ENCODE measurements at regions not wholly inside any gene's neighbourhood (a gene's known extent, or its start where the extent isn't known, plus 50 kb on each side); places are given as distances from the start of the nearest gene placed in this dataset.

DNA sequence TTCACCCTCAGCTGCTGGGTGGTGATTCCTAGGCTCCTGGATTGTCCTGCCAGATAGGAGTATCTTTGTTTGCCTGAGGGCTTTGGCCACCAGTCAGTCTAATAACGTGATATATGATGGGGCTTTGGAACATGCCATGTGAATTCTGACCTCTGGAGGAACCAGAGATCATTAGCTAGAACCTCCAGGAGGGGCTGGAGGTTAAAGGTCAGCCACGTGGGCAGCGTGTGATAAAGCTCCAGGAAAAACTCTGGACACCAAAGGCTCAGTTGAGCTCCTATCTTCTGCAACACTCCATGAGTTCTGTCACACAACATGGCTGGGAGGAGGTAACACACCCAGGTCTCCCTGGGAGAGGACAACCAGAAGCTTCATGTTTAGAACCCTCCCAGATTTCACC lies 251.1 kb downstream of the DAD1 start:
- no peak for DNase-seq (ENCODE audit: low read depth in 2 of 2)

GRCh38 chr14:22337521-22337920 lies 251.5 kb downstream of the DAD1 start:
- no peak for DNase-seq (ENCODE audit: low read depth in 2 of 2)

DNA sequence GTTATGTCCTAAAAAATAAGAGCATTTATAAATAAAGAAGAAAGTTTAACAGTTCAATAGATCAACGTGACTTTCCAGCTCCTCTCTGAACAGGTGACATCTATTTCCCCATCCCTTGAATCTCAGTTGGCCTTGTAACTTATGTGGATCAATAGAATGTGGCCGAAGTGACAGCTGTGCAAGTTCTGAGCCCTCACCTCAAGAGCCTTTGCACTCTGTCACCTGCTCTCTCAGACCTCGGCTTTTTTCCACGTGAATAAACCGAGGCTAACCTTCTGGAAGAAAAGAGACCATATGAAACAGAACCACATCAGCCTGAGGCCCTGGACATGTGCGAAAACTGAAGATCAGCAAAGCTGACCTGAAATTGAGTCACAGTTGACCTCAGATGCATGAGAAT lies 253.0 kb downstream of the DAD1 start:
- DNase-seq (ENCODE audit: low read depth in 2 of 2): no peak

GRCh38 chr14:22334627-22335026 lies 254.4 kb downstream of the DAD1 start:
- DNase-seq (ENCODE audit: low read depth in 2 of 2): no peak

DNA sequence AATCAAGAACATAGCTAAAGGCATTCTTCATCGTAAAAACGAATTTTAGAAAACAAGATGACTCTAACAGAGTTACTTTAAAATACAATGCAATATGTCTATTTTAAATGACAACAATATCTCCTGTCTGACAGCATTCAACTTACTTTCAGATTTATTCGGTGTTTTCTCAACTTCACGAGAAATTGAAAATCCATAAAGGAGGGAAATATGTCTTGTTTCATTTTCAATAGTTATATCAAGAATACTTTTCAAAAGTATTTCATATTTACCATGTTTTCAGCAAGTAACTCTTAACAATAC lies 254.8 kb downstream of the DAD1 start:
- DNase-seq (ENCODE audit: low read depth in 2 of 2): no peak

DNA sequence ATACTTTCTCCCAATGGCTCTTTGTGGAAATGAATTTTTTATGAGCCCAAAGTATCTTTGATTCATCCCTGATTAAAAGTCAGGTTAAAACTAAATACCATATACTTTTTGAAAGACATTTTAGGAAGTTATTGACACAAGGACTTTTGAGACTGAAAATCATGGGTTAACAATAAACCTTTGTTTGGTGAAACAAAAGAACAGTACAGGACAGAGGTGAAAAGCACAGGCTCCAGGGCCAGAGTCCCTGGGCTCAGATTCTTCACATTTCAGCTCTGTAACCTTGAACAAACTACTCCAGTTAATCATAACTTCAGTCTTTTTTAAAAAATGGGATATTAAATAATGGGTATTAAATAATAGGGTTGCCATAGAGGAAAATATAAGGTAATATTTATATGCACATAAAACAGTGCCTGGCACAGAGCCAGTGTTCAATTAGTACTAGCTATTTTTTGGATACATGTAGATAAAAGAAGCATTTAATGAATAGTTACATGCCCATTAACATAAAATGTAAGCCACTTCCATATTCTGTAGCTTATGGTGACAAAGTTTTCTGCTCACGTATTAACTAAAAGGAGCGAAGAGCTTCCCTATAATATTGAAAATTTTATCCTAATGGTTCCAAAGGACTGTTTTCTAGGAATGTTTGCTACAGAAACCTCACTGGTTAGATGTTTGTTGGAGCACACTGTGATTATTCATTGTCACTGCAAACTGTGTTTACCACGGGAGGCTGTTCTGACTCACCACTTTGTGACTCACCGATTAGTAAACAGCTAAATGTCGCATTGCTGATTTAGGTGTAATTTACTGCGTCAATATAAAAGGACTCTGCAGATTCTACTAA lies 255.4 kb downstream of the DAD1 start:
- no peak for DNase-seq (ENCODE audit: low read depth in 2 of 2)

GRCh38 chr14:22332686-22333421 lies 256.2 kb downstream of the DAD1 start:
- DNase-seq (ENCODE audit: low read depth in 2 of 2): no peak

DNA sequence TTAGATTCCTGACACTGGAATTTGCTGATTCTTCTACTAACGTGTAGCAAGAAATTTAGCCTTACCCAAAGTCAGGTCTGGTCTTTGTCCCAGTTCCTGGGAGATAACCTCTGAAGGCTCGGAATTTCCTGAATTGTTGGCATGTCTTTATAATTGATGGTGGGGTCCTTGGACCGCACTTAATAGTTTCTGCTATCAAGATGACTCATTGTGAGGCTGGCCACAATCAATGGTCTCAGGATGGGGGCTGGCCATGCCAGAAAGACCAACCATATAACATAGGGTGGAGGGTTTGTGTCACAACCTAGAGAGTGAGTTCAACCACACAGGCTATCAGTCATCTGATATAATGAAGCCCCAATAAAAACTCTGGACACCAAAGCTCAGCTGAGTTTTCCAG lies 259.7 kb downstream of the DAD1 start:
- DNase-seq (ENCODE audit: low read depth in 2 of 2): no peak

GRCh38 chr14:22325676-22326400 lies 263.2 kb downstream of the DAD1 start:
- DNase-seq (ENCODE audit: low read depth in 2 of 2): no peak

GRCh38 chr14:22320362-22320750 lies 268.7 kb downstream of the DAD1 start:
- no peak for DNase-seq (ENCODE audit: low read depth in 2 of 2)

DNA sequence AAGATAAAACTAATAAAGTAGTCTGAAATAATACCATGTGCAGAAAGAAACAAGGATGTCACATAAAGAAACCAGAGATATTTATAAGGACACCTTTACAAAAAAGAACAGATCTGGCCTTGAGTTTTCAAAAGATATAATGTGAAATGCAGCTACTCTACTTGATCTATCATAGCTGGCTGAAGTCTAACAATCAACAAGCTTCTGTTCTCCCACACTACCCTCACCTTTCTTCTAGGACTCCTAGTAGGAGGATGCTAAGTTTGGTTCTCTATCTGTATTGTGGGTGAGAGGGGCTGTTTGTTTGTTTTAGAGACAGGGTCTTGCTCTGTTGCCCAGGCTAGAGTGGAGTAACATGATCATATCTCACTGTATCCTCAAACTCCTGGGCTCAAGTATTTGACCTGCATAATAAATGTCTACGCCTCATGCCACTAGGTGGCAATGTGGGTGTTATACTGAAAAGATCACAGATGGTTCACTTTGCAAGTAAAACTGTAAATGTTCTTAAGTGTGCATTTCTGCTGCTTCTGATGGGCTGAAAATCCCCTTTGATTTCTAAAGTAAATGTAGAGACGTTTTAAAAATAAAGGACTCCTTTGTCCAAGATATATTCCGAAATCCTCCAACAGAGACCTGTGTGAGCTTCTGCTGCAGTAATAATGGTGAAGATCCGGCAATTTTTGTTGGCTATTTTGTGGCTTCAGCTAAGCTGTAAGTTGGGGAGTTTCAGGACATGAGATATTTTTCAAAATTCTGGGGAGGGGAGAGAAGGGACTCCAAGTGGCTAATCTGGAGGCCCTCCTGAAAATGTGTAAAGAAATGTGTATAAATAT lies 269.3 kb downstream of the DAD1 start:
- no peak for DNase-seq (ENCODE audit: low read depth in 2 of 2)

GRCh38 chr14:22318951-22319350 lies 270.1 kb downstream of the DAD1 start:
- no peak for DNase-seq (ENCODE audit: low read depth in 2 of 2)

- no peak for DNase-seq (ENCODE audit: low read depth in 2 of 2)
Measured at GRCh38 chr14:22316473-22316872, 272.6 kb downstream of the DAD1 start.

- DNase-seq (ENCODE audit: low read depth in 2 of 2): no peak
Measured at GRCh38 chr14:22315336-22315735, 273.7 kb downstream of the DAD1 start.

DNA sequence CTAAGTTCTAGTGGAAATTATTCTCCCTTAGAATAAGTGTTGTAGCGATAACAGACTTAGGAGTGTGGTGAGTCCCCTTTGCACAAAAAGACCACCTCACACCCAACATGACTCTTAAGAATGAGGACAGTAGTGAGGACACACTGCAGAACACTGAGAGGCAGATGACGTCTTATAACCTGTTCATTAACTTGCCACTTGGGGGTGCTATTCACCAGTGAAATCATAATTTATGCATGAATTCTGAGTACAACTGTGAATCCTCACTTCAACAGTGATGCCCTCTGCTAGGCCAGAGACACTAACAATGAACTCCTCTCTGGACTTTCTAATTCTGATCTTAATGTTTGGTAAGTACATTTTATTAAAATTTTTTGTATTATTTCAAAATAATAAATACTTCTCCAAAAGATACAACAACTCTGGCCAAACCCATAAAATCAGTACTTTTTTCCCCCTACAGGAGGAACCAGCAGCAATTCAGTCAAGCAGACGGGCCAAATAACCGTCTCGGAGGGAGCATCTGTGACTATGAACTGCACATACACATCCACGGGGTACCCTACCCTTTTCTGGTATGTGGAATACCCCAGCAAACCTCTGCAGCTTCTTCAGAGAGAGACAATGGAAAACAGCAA lies 274.7 kb downstream of the DAD1 start:
- DNase-seq (ENCODE audit: low read depth in 2 of 2): no peak

DNA sequence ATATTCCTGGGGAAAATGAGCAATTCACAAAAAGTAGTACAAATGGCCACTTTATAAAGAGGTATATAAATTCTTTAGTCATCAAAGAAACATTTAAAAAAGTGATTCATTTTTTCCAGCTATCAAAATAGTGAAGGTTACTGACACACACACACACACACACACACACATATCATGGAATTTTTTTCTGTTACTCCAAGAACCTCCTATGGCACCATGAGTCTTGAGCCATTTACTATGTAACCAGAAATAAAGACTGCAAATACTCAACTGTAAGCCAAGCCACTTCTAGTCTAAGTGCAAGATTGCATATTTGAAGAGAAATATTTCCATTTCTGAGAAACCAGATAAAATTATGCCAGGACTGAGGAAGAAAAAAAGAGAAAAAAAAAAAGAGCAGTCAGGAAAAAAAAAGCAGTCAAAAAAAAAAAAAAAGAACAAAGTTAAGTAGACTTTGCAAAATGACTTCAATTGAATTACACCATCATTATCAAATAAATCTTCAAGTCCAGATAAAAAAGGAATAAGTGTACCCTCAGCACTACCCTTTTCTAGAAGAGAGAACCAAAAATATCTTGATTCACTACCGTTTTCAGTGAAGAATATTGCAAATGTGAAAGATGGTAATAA lies 275.7 kb downstream of the DAD1 start:
- no peak for DNase-seq (ENCODE audit: low read depth in 2 of 2)

DNA sequence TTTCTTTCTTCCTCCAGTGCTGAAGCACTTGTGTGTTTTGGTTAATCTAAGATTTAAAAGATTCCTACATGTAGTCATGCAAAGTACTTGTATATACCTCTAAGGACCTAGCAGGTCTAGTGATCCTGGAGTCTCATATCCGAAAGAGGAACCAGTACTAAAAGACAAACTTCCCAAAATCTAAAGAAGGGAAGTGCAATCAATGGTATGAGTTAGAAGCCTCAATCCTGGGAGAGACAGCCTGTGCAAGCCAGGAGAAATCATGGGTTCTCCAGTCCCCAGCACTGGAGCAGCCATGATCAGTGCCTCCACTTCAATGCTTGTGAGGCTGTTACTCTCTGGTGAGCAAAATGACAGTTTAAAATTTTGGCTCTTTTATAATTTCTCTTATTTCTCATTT lies 277.4 kb downstream of the DAD1 start:
- DNase-seq (ENCODE audit: low read depth in 2 of 2): no peak

DNA sequence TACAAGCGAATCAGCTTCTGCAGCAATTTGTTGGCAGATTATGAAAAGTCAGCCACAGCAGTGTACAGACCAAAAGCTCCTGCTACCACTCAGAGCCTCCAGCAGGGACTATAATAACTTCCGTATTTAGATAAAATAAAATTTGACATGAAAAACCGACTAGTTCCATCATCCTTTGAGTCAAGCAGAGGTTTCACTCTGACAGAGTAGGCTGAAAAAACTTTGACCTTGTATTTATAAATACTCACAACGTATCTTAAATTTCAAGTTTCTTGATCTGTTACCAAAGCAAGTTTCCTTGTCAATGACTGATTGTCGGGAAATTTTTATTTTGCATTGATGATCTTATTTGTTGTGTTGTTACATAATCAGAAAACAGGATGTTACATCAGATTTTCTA lies 283.4 kb downstream of the DAD1 start:
- no peak for DNase-seq (ENCODE audit: low read depth in 2 of 2)

GRCh38 chr14:22304326-22304725 lies 284.7 kb downstream of the DAD1 start:
- DNase-seq (ENCODE audit: low read depth in 2 of 2): no peak

DNA sequence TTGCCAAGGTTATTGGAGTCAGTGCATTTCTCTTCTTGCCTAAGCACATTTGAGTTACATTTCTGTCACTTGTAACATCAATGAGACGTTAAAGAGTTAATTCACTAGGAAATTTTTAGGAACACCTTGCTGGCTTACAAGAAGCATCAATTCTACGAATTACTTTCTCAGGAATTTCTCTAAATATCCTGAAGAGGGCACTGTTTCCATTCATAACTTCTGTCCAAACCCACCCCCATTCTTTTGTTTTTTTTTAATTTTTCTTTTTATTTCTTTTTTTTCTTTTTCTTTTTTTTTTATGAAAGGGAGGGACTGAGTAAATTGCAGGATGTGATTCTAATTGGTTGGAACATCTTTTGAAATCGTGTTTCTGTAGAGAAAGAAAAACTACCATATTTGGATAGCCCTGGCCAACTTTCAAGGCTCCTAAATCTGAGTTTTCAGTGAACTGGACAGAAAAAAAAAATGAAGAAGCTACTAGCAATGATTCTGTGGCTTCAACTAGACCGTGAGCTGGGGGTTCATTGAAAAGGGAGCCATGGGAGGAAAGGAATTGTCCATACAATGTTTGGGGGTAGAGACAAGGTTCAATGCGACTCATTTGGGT lies 285.3 kb downstream of the DAD1 start:
- no peak for DNase-seq (ENCODE audit: low read depth in 2 of 2)

GRCh38 chr14:22300646-22301045 lies 288.4 kb downstream of the DAD1 start:
- DNase-seq (ENCODE audit: low read depth in 2 of 2): no peak

Measured in stimulated activated CD4-positive, alpha-beta T cell treated with anti-CD3 and anti-CD28 coated beads, Interleukin-4, amount 100 ng/mL, for 48 hours (primary cell).